Stimulated activated CD4-positive, alpha-beta T cell treated with anti-CD3 and anti-CD28 coated beads, TNF-alpha, amount 100 ng/mL, for 48 hours (primary cell): ENCODE measurements at regions not wholly inside any gene's neighbourhood (a gene's known extent, or its start where the extent isn't known, plus 50 kb on each side); places are given as distances from the start of the nearest gene placed in this dataset.

Experiments used
- DNase-seq, 3 donors: peaks; one replicate each; pipeline ENCODE4 v3.0.0-alpha.2; 2020; ENCODE audit warnings: low read depth in 3 of 3

DNA sequence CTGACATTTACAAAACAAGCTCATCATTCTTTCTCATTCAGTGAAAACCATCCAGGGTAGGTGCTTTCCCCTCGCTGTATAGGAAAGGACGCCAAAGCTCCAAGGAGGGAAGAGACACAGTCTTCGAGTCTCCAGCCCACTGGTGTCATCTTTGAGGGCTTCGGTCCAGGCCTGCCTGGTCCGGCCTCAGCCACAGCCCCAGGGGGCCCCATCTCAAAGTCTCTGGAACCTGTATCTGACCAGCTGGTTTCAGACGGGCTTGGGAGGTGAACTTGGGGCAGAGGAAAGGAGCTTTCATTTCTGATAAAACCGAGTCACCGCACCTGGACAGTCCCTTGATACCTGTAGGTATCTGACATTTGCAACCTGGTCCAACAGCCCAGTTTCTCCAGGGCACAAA is 229.5 kb upstream of the RTL1 start:
- DNase-seq: no peak

DNA sequence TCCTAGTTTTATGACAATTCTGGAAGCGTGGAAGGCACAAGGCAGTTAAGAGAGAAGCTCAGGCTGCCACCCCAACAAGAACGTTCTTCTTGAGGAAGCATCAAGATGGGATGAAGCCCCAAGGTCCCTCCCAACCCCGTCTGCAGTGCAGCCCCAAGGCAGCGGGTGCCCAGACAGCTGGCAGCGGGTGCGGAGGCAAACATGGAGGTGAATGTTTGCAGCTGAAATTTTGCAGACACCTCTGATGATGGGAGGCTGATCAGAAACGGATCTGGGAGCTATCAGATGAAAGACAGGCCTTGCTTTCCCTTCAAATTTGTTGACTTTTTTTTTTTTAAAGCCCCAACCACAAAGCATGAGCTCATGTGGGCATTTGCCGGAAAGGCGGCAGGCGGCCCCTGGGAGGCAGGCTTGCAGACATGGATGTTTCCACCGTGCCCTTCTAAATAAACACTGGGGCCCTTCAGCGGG is 230.7 kb upstream of the RTL1 start:
- DNase-seq: no peak

DNA sequence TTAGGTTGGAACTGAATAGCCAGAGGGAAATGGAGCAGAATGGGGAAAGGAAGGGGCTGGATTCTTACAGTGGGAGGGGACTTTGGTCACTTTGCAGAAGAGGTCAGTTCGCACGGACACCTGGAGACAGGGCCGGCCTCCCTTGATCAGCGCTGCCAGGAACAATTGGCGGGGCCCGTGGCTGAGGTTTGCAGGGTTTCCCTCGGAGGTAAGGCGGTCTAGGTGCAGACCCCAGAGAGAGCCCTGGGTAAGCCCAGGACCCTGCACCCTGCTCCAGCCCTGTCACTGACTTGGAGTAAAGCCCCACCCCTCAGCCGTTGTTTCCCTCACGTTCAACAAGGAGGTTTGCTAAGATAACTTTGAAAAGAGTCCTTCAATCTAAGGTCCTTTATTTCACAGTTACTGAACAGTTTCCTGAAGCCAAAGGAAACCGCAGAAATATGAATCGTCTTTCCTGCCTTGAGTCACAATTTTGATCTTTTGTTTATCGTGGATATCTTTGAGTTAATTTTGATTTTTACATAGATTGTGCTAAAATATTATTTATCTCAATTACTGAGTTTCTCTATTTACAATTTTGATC is 231.4 kb upstream of the RTL1 start:
- DNase-seq: no peak

- DNase-seq: no peak
Observed at GRCh38 chr14:101135796-101136742, 232.5 kb upstream of the RTL1 start.

GRCh38 chr14:101137234-101137633 is 233.7 kb upstream of the RTL1 start:
- DNase-seq: no peak

DNA sequence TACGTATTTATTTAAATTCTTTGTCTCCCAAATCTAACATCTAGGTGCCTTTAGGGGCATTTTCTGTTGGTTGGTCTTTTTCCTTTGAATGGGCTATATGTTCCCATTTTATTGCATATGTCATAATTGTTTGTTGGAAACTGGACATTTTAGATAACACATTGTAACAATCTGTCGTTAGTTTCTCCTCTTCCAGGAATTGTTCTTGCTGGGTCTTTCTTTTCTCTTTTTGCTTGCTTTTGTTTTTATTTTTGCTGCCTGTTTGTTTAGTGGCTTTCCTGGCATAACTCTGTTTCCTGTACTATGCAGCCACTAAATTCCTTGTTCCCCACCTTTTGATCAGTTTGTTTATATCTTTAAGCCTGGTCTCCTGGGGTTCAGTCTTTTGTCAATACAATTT is 244.3 kb upstream of the RTL1 start:
- no peak for DNase-seq

- DNase-seq: no peak
Observed at GRCh38 chr14:101150039-101150610, 246.6 kb upstream of the RTL1 start.

GRCh38 chr14:101151226-101151926 is 247.9 kb upstream of the RTL1 start:
- no peak for DNase-seq

DNA sequence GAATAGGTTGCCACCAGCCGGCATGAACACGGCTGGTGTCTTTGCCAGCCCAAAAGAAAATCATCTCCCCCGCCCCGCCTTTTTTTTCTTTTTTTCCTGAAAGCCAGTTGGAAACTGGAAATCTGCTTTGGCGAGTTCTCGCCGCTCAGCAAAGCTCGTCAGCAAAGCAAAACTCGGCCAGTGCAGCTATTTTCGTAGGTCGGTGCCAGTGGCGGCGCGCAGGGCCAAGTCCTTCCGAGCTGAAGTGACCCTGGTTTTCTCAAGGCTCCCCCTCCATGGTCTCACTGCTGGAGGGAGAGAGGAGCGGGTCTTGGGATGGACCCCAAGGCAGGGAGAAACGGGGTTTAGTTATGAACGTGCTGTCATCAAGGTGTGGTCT is 248.4 kb upstream of the RTL1 start:
- no peak for DNase-seq

GRCh38 chr14:101152855-101153254 is 249.3 kb upstream of the RTL1 start:
- no peak for DNase-seq

- no peak for DNase-seq
Observed at GRCh38 chr14:101153691-101154090, 250.2 kb upstream of the RTL1 start.

GRCh38 chr14:101155575-101155974 is 252.1 kb upstream of the RTL1 start:
- DNase-seq: no peak

GRCh38 chr14:101167428-101167827 is 263.9 kb upstream of the RTL1 start:
- DNase-seq: no peak

GRCh38 chr14:101169267-101169666 is 265.7 kb upstream of the RTL1 start:
- no peak for DNase-seq

DNA sequence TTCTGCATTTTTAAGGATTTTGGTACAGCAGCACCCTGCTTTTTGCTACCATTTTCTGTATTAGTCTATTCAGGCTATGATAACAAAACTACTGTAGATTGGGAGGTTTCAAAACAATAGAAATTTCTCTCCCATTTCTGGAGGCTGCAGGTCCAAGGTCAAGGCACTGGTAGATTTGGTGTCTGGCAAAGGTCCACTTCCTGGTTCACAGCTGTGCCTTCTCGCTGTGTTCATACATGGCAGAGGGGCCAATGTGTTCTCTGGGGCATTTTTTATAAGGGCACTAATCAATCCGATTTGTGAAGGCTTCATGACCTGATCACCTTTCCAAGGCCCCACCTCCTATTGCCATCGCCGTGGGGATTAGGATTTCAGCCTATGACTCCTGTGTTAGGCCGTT is 268.1 kb upstream of the RTL1 start:
- no peak for DNase-seq

DNA sequence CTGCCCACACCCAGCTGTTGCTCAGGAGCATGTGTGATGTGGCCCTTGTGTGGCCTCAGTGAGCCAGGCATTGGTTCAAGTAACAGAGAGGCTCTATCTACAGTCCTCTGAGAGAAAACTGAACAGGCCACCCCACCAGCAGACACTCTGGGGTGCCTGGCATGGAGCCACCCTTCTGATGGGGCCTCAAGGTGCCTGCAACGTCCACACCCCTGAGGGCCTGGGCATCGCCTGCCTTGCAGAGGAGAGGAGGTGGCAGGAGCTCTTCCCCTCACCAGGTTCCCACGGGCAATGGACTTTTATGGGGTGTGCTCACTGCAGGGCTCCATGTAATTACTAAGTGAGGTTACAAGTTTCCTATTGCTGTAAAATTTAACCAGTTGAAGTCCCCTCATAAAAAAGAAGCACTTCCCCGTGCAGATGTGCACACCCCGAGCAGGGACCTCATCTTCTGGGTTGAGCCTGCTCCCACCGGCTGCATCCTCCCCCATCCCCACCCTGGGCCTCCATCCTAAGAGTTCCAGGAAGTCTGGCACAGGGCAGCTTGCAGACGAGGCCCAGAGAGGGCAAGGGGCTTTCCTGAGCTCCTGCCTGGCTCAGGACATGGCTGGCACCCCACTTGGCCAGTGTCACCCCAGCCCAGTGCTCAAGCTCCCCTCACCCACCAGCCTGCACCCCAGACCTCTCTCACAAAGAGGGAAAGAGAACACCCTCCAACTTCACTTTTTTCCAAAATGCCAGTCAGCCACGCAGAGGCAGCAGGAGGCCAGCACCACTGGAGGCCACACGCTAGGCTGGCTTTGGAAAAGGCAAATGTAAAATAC is 270.4 kb upstream of the RTL1 start:
- DNase-seq: no peak

DNA sequence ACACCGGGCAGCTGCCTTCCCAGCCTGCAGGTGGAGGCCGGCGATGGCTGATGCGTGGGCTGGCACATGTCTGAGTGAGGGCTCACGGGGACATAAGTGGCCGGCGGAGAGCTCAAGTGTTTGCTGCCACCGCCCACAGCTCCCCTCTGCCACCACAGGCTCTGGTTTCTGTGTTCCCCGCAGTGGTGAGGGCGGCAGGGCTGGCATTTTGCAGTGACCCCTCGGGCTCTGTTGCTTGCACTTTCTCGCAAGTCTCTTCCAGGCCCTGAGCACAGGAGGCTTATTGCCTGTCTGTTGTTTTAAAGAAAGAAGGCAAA is 271.0 kb upstream of the RTL1 start:
- DNase-seq: no peak

- DNase-seq: no peak
Observed at GRCh38 chr14:101174980-101175606, 271.6 kb upstream of the RTL1 start.

DNA sequence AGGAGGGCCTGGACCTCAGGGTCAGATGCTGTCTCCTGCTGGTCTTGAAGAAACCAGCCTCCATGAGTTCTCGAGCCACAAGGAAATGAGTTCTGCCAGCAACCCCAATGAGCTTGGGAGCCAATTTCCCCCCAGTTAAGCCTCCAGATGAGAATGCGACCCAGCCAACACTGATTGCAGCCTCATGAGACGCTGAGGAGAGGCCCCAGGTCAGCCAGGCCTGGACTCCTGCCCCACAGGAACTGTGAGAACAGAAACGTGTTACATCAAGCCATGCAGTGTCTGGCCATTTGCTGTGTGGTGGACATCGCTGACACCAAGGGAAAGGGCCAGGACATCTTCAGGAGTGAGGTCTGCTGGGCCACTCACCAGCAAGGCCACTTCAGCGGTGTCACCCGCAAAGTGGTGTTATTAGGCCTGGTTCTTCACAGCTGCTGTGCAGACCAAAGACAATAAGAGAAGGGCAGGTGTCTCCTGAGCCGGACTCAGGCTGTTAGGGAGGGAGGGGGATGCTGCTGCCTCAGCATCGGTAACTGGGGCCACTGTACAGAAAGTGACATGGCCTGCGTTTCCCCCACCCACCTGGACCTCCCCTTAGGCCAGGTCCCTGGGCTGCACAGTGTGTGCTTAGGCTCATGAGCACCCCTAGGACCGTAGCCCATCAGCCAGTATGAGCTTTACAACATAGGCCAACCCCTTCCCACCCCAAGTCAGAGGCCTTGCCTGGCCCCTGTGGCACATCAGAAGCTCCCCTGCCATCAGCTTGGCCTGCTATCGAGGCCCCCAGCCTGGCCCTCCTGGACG is 272.4 kb upstream of the RTL1 start:
- DNase-seq: no peak

- DNase-seq: no peak
Observed at GRCh38 chr14:101176535-101177205, 273.1 kb upstream of the RTL1 start.
